K562 (cell line): ENCODE measurements at regions not wholly inside any gene's neighbourhood (a gene's known extent, or its start where the extent isn't known, plus 50 kb on each side); places are given as distances from the start of the nearest gene placed in this dataset.

Source experiments
- ARHGAP35 ChIP-seq: fragments of 450-650 bp; IDR thresholded peaks from 2 replicates; pipeline ENCODE4 v1.6.1; 2018; ENCODE audit not compliant: partially characterized antibody
- E2F8 ChIP-seq: fragments of 450-650 bp; IDR thresholded peaks from 2 replicates; pipeline ENCODE4 v1.7.1; 2018; ENCODE audit warnings: mild to moderate bottlenecking, low read depth; ENCODE audit not compliant: partially characterized antibody
- ETS1 ChIP-seq: conservative IDR thresholded peaks from 2 replicates; pipeline ENCODE4 v1.6.1; 2011; ENCODE audit warnings: low read depth, mild to moderate bottlenecking, low read length; ENCODE audit not compliant: control insufficient read depth
- GTF2A2 ChIP-seq: IDR thresholded peaks from 2 replicates; pipeline ENCODE4 v1.6.1; 2016; ENCODE audit warnings: mild to moderate bottlenecking, missing genetic modification characterization, missing compliant biosample characterization
- MCM5 ChIP-seq: fragments of 450-650 bp; IDR thresholded peaks from 2 replicates; pipeline ENCODE4 v1.6.1; 2016; ENCODE audit warnings: low read depth
- NCOA1 ChIP-seq: fragments of 450-650 bp; IDR thresholded peaks from 2 replicates; pipeline ENCODE4 v1.6.1; 2016; ENCODE audit warnings: low read depth
- PREB ChIP-seq: sonication (generic); formaldehyde crosslinking; IDR thresholded peaks from 2 replicates; pipeline ENCODE4 v1.8.1; 2023; ENCODE audit warnings: mild to moderate bottlenecking, missing genetic modification reagents
- RAD51 ChIP-seq: fragments of 450-650 bp; IDR thresholded peaks from 2 replicates; pipeline ENCODE4 v1.7.1; 2016; ENCODE audit warnings: low read depth, mild to moderate bottlenecking, borderline replicate concordance
- RBM39 ChIP-seq: fragments of 200-400 bp; formaldehyde crosslinking; optimal IDR thresholded peaks from 2 replicates; pipeline ENCODE3; 2018; ENCODE audit warnings: low read depth, low read length
- SAFB2 ChIP-seq: fragments of 200-400 bp; formaldehyde crosslinking; IDR thresholded peaks from 2 replicates; pipeline ENCODE4 v1.6.1; 2018; ENCODE audit warnings: borderline replicate concordance, low read length, low read depth, moderate library complexity; ENCODE audit not compliant: severe bottlenecking
- SMARCB1 ChIP-seq: IDR thresholded peaks from 2 replicates; pipeline ENCODE4 v1.6.1; 2011; ENCODE audit warnings: improper control_type of control experiment, low read depth; ENCODE audit not compliant: insufficient read length
- ZNF12 ChIP-seq: sonication (generic); formaldehyde crosslinking; IDR thresholded peaks from 2 replicates; pipeline ENCODE4 v1.4.0; 2020; ENCODE audit warnings: mild to moderate bottlenecking, missing genetic modification reagents
- ZNF133 ChIP-seq: fragments of 250-450 bp; sonication (Bioruptor Pico); IDR thresholded peaks from 2 replicates; pipeline ENCODE4 v1.4.0; 2020; ENCODE audit warnings: mild to moderate bottlenecking
- ZNF146 ChIP-seq: IDR thresholded peaks from one replicate; pipeline ENCODE4 v1.6.1; 2018; ENCODE audit warnings: missing compliant biosample characterization; ENCODE audit not compliant: unreplicated experiment
- ZNF232 ChIP-seq: sonication (generic); formaldehyde crosslinking; IDR thresholded peaks from 2 replicates; pipeline ENCODE4 v1.8.0; 2022; ENCODE audit warnings: mild to moderate bottlenecking, missing genetic modification reagents
- ZNF316 ChIP-seq: fragments of 450-650 bp; IDR thresholded peaks from 2 replicates; pipeline ENCODE4 v1.6.1; 2016
- TF ChIP-seq, protein P1 (sequence below): fragments of 250-450 bp; sonication (Bioruptor Pico); IDR thresholded peaks from 2 replicates; pipeline ENCODE4 v1.8.0; 2022; ENCODE audit warnings: moderate library complexity, mild to moderate bottlenecking, inconsistent platforms
- TF ChIP-seq, protein P2 (sequence below): fragments of 250-450 bp; sonication (Bioruptor Pico); IDR thresholded peaks from 2 replicates; pipeline ENCODE4 v1.8.0; 2022; ENCODE audit warnings: moderate library complexity, mild to moderate bottlenecking, inconsistent platforms
- TF ChIP-seq, protein P3 (sequence below), 2 experiments: fragments of 200-800 bp in 1 of 2; sonication (Bioruptor generic) in 1 of 2; sonication (generic) in 1 of 2; formaldehyde crosslinking in 1 of 2; IDR thresholded peaks in 1 of 2; conservative IDR thresholded peaks in 1 of 2; 2 replicates each; pipeline versions ENCODE4 v1.5.0 to v1.6.1; 2016 to 2020; ENCODE audit warnings: missing compliant biosample characterization in 1 of 2, missing genetic modification characterization in 1 of 2, missing genetic modification reagents in 1 of 2

- TF ChIP-seq, protein P1, sequence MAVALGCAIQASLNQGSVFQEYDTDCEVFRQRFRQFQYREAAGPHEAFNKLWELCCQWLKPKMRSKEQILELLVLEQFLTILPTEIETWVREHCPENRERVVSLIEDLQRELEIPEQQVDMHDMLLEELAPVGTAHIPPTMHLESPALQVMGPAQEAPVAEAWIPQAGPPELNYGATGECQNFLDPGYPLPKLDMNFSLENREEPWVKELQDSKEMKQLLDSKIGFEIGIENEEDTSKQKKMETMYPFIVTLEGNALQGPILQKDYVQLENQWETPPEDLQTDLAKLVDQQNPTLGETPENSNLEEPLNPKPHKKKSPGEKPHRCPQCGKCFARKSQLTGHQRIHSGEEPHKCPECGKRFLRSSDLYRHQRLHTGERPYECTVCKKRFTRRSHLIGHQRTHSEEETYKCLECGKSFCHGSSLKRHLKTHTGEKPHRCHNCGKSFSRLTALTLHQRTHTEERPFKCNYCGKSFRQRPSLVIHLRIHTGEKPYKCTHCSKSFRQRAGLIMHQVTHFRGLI (CRISPR knock-in tag): no peak
- TF ChIP-seq GTF2A2 (tag) (no peak), ZNF146 (no peak), ZNF232 (CRISPR knock-in tag) (no peak), MCM5 (no peak), ZNF12 (no peak), E2F8 (peak; percentile 99), PREB (CRISPR knock-in tag) (no peak), SMARCB1 (peak; percentile 70), ETS1 (no peak), ARHGAP35 (no peak), RAD51 (peak; percentile 16; the same call in 1 of the 2 replicates), NCOA1 (peak; percentile 90), SAFB2 (no peak), ZNF316 (peak; percentile 70), ZNF133 (CRISPR knock-in tag) (no peak), RBM39 (no peak)
- TF ChIP-seq, protein P2, sequence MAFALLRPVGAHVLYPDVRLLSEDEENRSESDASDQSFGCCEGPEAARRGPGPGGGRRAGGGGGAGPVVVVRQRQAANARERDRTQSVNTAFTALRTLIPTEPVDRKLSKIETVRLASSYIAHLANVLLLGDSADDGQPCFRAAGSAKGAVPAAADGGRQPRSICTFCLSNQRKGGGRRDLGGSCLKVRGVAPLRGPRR (CRISPR knock-in tag): no peak
- TF ChIP-seq, protein P3, sequence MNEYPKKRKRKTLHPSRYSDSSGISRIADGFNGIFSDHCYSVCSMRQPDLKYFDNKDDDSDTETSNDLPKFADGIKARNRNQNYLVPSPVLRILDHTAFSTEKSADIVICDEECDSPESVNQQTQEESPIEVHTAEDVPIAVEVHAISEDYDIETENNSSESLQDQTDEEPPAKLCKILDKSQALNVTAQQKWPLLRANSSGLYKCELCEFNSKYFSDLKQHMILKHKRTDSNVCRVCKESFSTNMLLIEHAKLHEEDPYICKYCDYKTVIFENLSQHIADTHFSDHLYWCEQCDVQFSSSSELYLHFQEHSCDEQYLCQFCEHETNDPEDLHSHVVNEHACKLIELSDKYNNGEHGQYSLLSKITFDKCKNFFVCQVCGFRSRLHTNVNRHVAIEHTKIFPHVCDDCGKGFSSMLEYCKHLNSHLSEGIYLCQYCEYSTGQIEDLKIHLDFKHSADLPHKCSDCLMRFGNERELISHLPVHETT (CRISPR knock-in tag; conservative IDR thresholded peaks at IDR 0.05 in 1 of 2, IDR thresholded peaks at IDR 0.05 in 1 of 2): 0 out of 4 replicates have a peak, but pooled peaks of 1 of the 2 experiments have one; percentile 9
Measured at GRCh38 chr18:2302628-2303516, 268.4 kb downstream of the METTL4 start (continued).
